T-cell (primary cell): ENCODE measurements at regions not wholly inside any gene's neighbourhood (a gene's known extent, or its start where the extent isn't known, plus 50 kb on each side); places are given as distances from the start of the nearest gene placed in this dataset.
"Not testable (repeated sequence)": the region's sequence is repeated elsewhere in the genome, so short reads cannot be mapped to it uniquely, and the experiment has no call there.

ENCODE experiments used
- ATAC-seq, 4 experiments: fragments of 200-7000 bp in 3 of 4; fragments of 150-1000 bp in 1 of 4; cut with Tn5 transposase; replicated peaks in 1 of 4; 1 replicate in 3 of 4; 2 replicates in 1 of 4; pipeline ENCODE4 v1.10.0; 2021; ENCODE audit warnings: moderate library complexity in 3 of 4, mild to moderate bottlenecking in 2 of 4, moderate number of reproducible peaks in 1 of 4
- CTCF ChIA-PET, 2 donors: fragments of 300-600 bp; sonication (Branson Sonifier 250); formaldehyde crosslinking; loops; one replicate each; lab custom pipeline; 2022; ENCODE audit warnings: antibody characterized with exemption in 2 of 2; lab: Charles Lee
- POLR2A ChIA-PET, 2 donors: fragments of 300-600 bp; sonication (Branson Sonifier 250); formaldehyde crosslinking; loops; one replicate each; lab custom pipeline; 2022; ENCODE audit warnings: antibody characterized with exemption in 2 of 2; lab: Charles Lee
- DNase-seq, 35 experiments: peaks; one replicate each; pipeline versions ENCODE4 v3.0.0 to v3.0.0-alpha.2; 2013 to 2023
- H3K27ac ChIP-seq: one replicate; pipeline ENCODE4 v1.5.1; 2013; ENCODE audit warnings: low read length
- H3K27me3 ChIP-seq, 2 experiments: replicated peaks in 1 of 2; 1 replicate in 1 of 2; 2 replicates in 1 of 2; pipeline versions ENCODE4 v1.6.1 to v1.7.0; 2013; ENCODE audit warnings: low read length in 1 of 2, mixed read lengths in 1 of 2; ENCODE audit not compliant: control insufficient read depth in 2 of 2, insufficient read depth in 2 of 2; ENCODE audit errors: extremely low read depth in 1 of 2
- H3K36me3 ChIP-seq, 2 donors: 1 replicate in 1 of 2; 2 replicates in 1 of 2; pipeline versions ENCODE4 v1.6.1 to v1.7.0; 2013; ENCODE audit warnings: low read length in 1 of 2; ENCODE audit not compliant: control insufficient read depth in 2 of 2, insufficient read depth in 1 of 2; ENCODE audit errors: extremely low read depth in 1 of 2
- H3K4me1 ChIP-seq, 2 experiments: 1 replicate in 1 of 2; 2 replicates in 1 of 2; pipeline versions ENCODE4 v1.6.1 to v1.7.0; 2013; ENCODE audit warnings: low read length in 2 of 2, mixed read lengths in 1 of 2; ENCODE audit not compliant: insufficient read depth in 2 of 2, control insufficient read depth in 1 of 2; ENCODE audit errors: extremely low read depth in 1 of 2
- H3K4me3 ChIP-seq, 2 donors: 1 replicate in 1 of 2; 2 replicates in 1 of 2; pipeline versions ENCODE4 v1.5.1 to v1.7.0; 2013; ENCODE audit warnings: mild to moderate bottlenecking in 2 of 2, low read length in 1 of 2, moderate library complexity in 1 of 2; ENCODE audit not compliant: control insufficient read depth in 1 of 2; ENCODE audit errors: extremely low read depth in 1 of 2
- H3K9me3 ChIP-seq: 2 replicates; pipeline ENCODE4 v1.7.0; 2013
- H3K27ac Mint-ChIP-seq, 2 donors: one replicate each; pipeline ENCODE4 v1.8.0; 2020 to 2021; ENCODE audit warnings: mild to moderate bottlenecking in 2 of 2, mixed read lengths in 2 of 2
- H3K27me3 Mint-ChIP-seq, 2 donors: one replicate each; pipeline ENCODE4 v1.8.0; 2021 to 2022; ENCODE audit warnings: mixed read lengths in 2 of 2
- H3K36me3 Mint-ChIP-seq: one replicate; pipeline ENCODE4 v1.8.0; 2021; ENCODE audit warnings: mixed read lengths
- H3K4me1 Mint-ChIP-seq, 3 donors: one replicate each; pipeline ENCODE4 v1.8.0; 2020 to 2022; ENCODE audit warnings: mixed read lengths in 3 of 3, mild to moderate bottlenecking in 1 of 3
- H3K4me3 Mint-ChIP-seq, 3 donors: one replicate each; pipeline ENCODE4 v1.8.0; 2020 to 2022; ENCODE audit warnings: mild to moderate bottlenecking in 3 of 3, mixed read lengths in 3 of 3, moderate library complexity in 3 of 3
- H3K9me3 Mint-ChIP-seq, 3 donors: one replicate each; pipeline ENCODE4 v1.8.0; 2020 to 2022; ENCODE audit warnings: mixed read lengths in 3 of 3
- WGBS: methylation state at CpG from one replicate; pipeline ENCODE4 v1.1.5; 2013; ENCODE audit warnings: missing lambda C conversion rate; ENCODE audit not compliant: insufficient coverage; 5-methylcytosine and 5-hydroxymethylcytosine counted together

- Histone ChIP-seq H3K27ac (no peak overlapping the region), H3K4me3 (no peak overlapping the region), H3K27me3 (no peaks in the 10 kb centered on the region), H3K9me3 (no peaks in the 10 kb centered on the region), H3K36me3 (no peaks in the 10 kb centered on the region), H3K4me1 (no peaks in the 10 kb centered on the region)
- ATAC-seq (no peak), DNase-seq (no peak)
- Mint-ChIP-seq H3K27ac (no peak overlapping the region), H3K36me3 (no peaks in the 10 kb centered on the region), H3K4me1 (no peaks in the 10 kb centered on the region), H3K9me3 (peaks cover 8 to 18% (median 11%) of the 10 kb centered on the region in 3 donors), H3K27me3 (no peaks in the 10 kb centered on the region), H3K4me3 (no peak overlapping the region)
- POLR2A ChIA-PET, result no interaction called here
- CTCF ChIA-PET, result no interaction called here
Measured at GRCh38 chr6:74402781-74403180, 706.8 kb downstream of the CD109 start.

DNA sequence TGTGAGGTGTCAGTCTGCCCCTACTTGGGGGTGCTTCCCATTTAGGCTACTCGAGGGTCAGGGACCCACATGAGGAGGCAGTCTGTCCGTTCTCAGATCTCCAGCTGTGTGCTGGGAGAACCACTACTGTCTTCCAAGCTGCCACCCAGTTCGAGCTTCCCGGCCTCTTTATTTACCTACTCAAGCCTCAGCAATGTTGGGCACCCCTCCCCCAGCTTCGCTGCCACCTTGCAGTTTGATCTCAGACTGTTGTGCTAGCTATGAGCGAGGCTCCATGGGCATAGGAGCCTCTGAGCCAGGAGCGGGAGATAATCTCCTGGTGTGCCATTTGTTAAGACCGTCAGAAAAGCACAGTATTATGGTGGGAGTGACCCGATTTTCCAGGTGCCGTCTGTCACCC lies 682.4 kb downstream of the CD109 start:
- ATAC-seq, POLR2A ChIA-PET: not testable (repeated sequence)

DNA sequence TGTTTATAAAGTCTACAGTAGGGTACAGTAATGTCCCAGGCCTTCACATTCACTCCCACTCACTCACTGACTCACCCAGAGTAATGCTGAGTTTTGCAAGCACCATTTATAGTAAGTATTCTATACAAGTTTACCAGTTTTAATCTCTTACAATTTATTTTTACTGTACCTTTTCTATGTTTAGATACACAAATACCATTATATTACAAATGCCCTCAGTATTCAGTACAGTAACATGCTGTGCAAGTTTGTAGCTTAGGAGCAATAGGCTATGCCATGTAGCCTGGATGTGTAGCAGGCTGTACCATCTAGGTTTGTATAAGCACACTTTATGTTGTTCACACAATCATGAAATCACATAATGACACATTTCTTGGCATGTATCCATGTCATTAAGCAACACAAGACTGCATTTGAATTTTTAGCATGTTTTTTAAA lies 673.6 kb downstream of the CD109 start:
- Mint-ChIP-seq H3K36me3 (no peaks in the 10 kb centered on the region), H3K4me1 (no peaks in the 10 kb centered on the region), H3K27me3 (no peaks in the 10 kb centered on the region), H3K4me3 (no peak overlapping the region), H3K9me3 (peaks cover 0 to 2% (median 0%) of the 10 kb centered on the region in 3 donors), H3K27ac (no peak overlapping the region)
- no peak for DNase-seq
- CTCF ChIA-PET, result no interaction called here
- ATAC-seq, result no peak
- no peaks in the 10 kb centered on the region for H3K9me3 ChIP-seq
- H3K27me3 ChIP-seq, result no peaks in the 10 kb centered on the region
- H3K4me1 ChIP-seq, result no peaks in the 10 kb centered on the region
- POLR2A ChIA-PET, result no interaction called here
- H3K36me3 ChIP-seq, result no peaks in the 10 kb centered on the region
- H3K27ac ChIP-seq, result no peak overlapping the region
- no peak overlapping the region for H3K4me3 ChIP-seq

More for the DNA sequence above, 682.4 kb downstream of the CD109 start:
- CTCF ChIA-PET, H3K27me3 ChIP-seq, H3K4me3 Mint-ChIP-seq, H3K4me3 ChIP-seq, DNase-seq, H3K36me3 ChIP-seq, H3K27me3 Mint-ChIP-seq, H3K4me1 ChIP-seq, H3K9me3 ChIP-seq, H3K27ac Mint-ChIP-seq, H3K4me1 Mint-ChIP-seq, H3K27ac ChIP-seq, H3K36me3 Mint-ChIP-seq: not testable (repeated sequence)
- 72% methylated on average over 8 of the region's 10 CpGs for WGBS
- H3K9me3 Mint-ChIP-seq, result peaks cover 4 to 19% (median 10%) of the 10 kb centered on the region in 3 donors

GRCh38 chr6:74368746-74369145 lies 672.7 kb downstream of the CD109 start:
- H3K36me3 Mint-ChIP-seq, result no peaks in the 10 kb centered on the region
- H3K9me3 Mint-ChIP-seq, result peaks cover 0 to 2% (median 0%) of the 10 kb centered on the region in 3 donors
- WGBS, result no CpG with 5 or more reads among the region's 2 CpGs
- no peak overlapping the region for H3K27ac Mint-ChIP-seq
- DNase-seq (no peak), ATAC-seq (no peak)
- Histone ChIP-seq H3K4me3 (no peak overlapping the region), H3K27me3 (no peaks in the 10 kb centered on the region), H3K36me3 (no peaks in the 10 kb centered on the region), H3K27ac (no peak overlapping the region), H3K9me3 (no peaks in the 10 kb centered on the region), H3K4me1 (no peaks in the 10 kb centered on the region)
- no peaks in the 10 kb centered on the region for H3K27me3 Mint-ChIP-seq
- ChIA-PET CTCF (no interaction called here), POLR2A (no interaction called here)
- H3K4me1 Mint-ChIP-seq, result no peaks in the 10 kb centered on the region
- no peak overlapping the region for H3K4me3 Mint-ChIP-seq

- Mint-ChIP-seq H3K27ac (no peak overlapping the region), H3K36me3 (no peaks in the 10 kb centered on the region), H3K4me1 (no peaks in the 10 kb centered on the region), H3K27me3 (no peaks in the 10 kb centered on the region), H3K4me3 (no peak overlapping the region), H3K9me3 (no peaks in the 10 kb centered on the region)
- H3K9me3 ChIP-seq, result no peaks in the 10 kb centered on the region
- no peaks in the 10 kb centered on the region for H3K36me3 ChIP-seq
- DNase-seq, result no peak
- ChIA-PET POLR2A (no interaction called here), CTCF (no interaction called here)
- H3K27me3 ChIP-seq, result no peaks in the 10 kb centered on the region
- H3K4me1 ChIP-seq, result no peaks in the 10 kb centered on the region
- ATAC-seq, result no peak
- H3K27ac ChIP-seq, result no peak overlapping the region
- WGBS, result no CpG with 5 or more reads among the region's 1 CpG
- no peak overlapping the region for H3K4me3 ChIP-seq
Measured at GRCh38 chr6:74366634-74367033, 670.6 kb downstream of the CD109 start.

- ATAC-seq, result no peak
- no peaks in the 10 kb centered on the region for H3K27me3 ChIP-seq
- ChIA-PET CTCF (no interaction called here), POLR2A (no interaction called here)
- no peaks in the 10 kb centered on the region for H3K36me3 ChIP-seq
- no peak for DNase-seq
- Mint-ChIP-seq H3K27me3 (no peaks in the 10 kb centered on the region), H3K27ac (no peak overlapping the region), H3K4me1 (no peaks in the 10 kb centered on the region), H3K36me3 (no peaks in the 10 kb centered on the region), H3K9me3 (no peaks in the 10 kb centered on the region), H3K4me3 (no peak overlapping the region)
- H3K27ac ChIP-seq, result no peak overlapping the region
- H3K4me3 ChIP-seq, result no peak overlapping the region
- H3K4me1 ChIP-seq, result no peaks in the 10 kb centered on the region
- no peaks in the 10 kb centered on the region for H3K9me3 ChIP-seq
- WGBS, result no CpG with 5 or more reads among the region's 1 CpG
Measured at GRCh38 chr6:74362391-74362790, 666.4 kb downstream of the CD109 start.

DNA sequence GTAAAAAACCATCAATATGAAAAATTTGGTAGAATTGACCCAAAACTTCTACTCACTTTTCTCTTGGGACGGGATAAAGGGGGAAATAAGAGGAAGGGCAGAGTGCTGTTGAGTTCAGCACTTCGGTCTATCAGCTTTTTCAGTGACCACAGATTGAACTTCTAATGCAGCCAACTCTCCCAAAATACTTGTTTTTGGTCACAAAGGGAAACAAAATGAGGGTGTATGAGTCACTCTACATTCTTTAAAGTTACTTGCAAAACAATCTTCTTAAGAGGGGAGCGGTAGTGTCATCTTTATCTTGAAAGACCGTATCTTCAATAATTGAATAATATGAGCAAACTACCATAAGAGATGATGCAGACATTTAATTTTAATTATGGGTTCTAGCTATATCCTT lies 661.3 kb downstream of the CD109 start:
- H3K27me3 ChIP-seq, result no peaks in the 10 kb centered on the region
- no peak overlapping the region for H3K4me3 ChIP-seq
- H3K27me3 Mint-ChIP-seq, result no peaks in the 10 kb centered on the region
- no peaks in the 10 kb centered on the region for H3K36me3 ChIP-seq
- no peaks in the 10 kb centered on the region for H3K9me3 ChIP-seq
- H3K4me3 Mint-ChIP-seq, result no peak overlapping the region
- no peak for ATAC-seq
- WGBS, result no CpG with 5 or more reads among the region's 4 CpGs
- H3K4me1 ChIP-seq, result no peaks in the 10 kb centered on the region
- no peak for DNase-seq
- H3K27ac ChIP-seq, result no peak overlapping the region
- ChIA-PET CTCF (no interaction called here), POLR2A (no interaction called here)
- H3K4me1 Mint-ChIP-seq, result no peaks in the 10 kb centered on the region
- peaks cover 0 to 3% (median 0%) of the 10 kb centered on the region in 3 donors for H3K9me3 Mint-ChIP-seq
- H3K36me3 Mint-ChIP-seq, result no peaks in the 10 kb centered on the region
- no peak overlapping the region for H3K27ac Mint-ChIP-seq
